Epithelial cell of proximal tubule (primary cell): ENCODE measurements at regions not wholly inside any gene's neighbourhood (a gene's known extent, or its start where the extent isn't known, plus 50 kb on each side); places are given as distances from the start of the nearest gene placed in this dataset.

Source experiments
- DNase-seq: peaks from one replicate; pipeline ENCODE4 v3.0.0-alpha.2; 2011; ENCODE audit warnings: low read depth
- H3K4me3 ChIP-seq: 2 replicates; pipeline ENCODE4 v1.5.1; 2011; ENCODE audit warnings: low read depth, mild to moderate bottlenecking, low read length
- CTCF ChIP-seq: conservative IDR thresholded peaks from 2 replicates; pipeline ENCODE4 v1.5.1; 2012; ENCODE audit warnings: low read depth, mild to moderate bottlenecking, low read length

- no peak overlapping the region for H3K4me3 ChIP-seq
- no peak for TF ChIP-seq CTCF
- DNase-seq: no peak
These were observed 250.3 kb downstream of the TUSC1 start for GRCh38 chr9:25427898-25428297.

- no peak overlapping the region for H3K4me3 ChIP-seq
- no peak for TF ChIP-seq CTCF
- no peak for DNase-seq
These were observed 251.0 kb downstream of the TUSC1 start for GRCh38 chr9:25427290-25427689.

- H3K4me3 ChIP-seq: no peak overlapping the region
- DNase-seq: no peak
- no peak for TF ChIP-seq CTCF
These were observed 256.7 kb downstream of the TUSC1 start for GRCh38 chr9:25421560-25421959.

- no peak for DNase-seq
- TF ChIP-seq CTCF: no peak
- H3K4me3 ChIP-seq: no peak overlapping the region
These were observed 259.3 kb downstream of the TUSC1 start for GRCh38 chr9:25418974-25419373.

GRCh38 chr9:25415718-25416117 lies 262.5 kb downstream of the TUSC1 start:
- no peak for DNase-seq
- no peak for TF ChIP-seq CTCF
- H3K4me3 ChIP-seq: no peak overlapping the region

- TF ChIP-seq CTCF: no peak
- no peak overlapping the region for H3K4me3 ChIP-seq
- DNase-seq: no peak
These were observed 265.6 kb downstream of the TUSC1 start for GRCh38 chr9:25412646-25413045.

GRCh38 chr9:25397746-25398145 lies 280.5 kb downstream of the TUSC1 start:
- DNase-seq: no peak
- no peak overlapping the region for H3K4me3 ChIP-seq
- no peak for TF ChIP-seq CTCF
